CD4-positive, alpha-beta T cell treated with Interleukin-17A for 4 hours (primary cell): ENCODE measurements at regions not wholly inside any gene's neighbourhood (a gene's known extent, or its start where the extent isn't known, plus 50 kb on each side); places are given as distances from the start of the nearest gene placed in this dataset.

ENCODE experiments used
- DNase-seq: peaks from one replicate; pipeline ENCODE4 v3.0.0-alpha.2; 2020; ENCODE audit warnings: mixed read lengths

- no peak for DNase-seq
Observed at GRCh38 chr1:39085174-39085573, 59.0 kb downstream of the NDUFS5 start.

- no peak for DNase-seq
Observed at GRCh38 chr1:39086386-39086785, 60.2 kb downstream of the NDUFS5 start.

GRCh38 chr1:39086865-39087409 lies 60.8 kb downstream of the NDUFS5 start:
- no peak for DNase-seq

- no peak for DNase-seq
Observed at GRCh38 chr1:39087435-39087834, 61.3 kb downstream of the NDUFS5 start.

- DNase-seq = no peak
Observed at GRCh38 chr1:39088658-39089057, 62.5 kb downstream of the NDUFS5 start.

- no peak for DNase-seq
Observed at GRCh38 chr1:39089931-39090521, 63.9 kb downstream of the NDUFS5 start.

GRCh38 chr1:39090757-39091380 lies 64.7 kb downstream of the NDUFS5 start:
- no peak for DNase-seq

- peak; percentile 70 for DNase-seq
Observed at GRCh38 chr1:39091845-39092645, 65.9 kb downstream of the NDUFS5 start.

GRCh38 chr1:39094685-39095084 lies 68.5 kb downstream of the NDUFS5 start:
- DNase-seq = no peak

GRCh38 chr1:39098546-39099250 lies 72.5 kb downstream of the NDUFS5 start:
- peak; percentile 70 for DNase-seq

- peak; percentile 46 for DNase-seq
Observed at GRCh38 chr1:39102537-39103327, 76.6 kb downstream of the NDUFS5 start.

GRCh38 chr1:39103328-39104157 lies 77.4 kb downstream of the NDUFS5 start:
- no peak for DNase-seq

- DNase-seq = peak; percentile 14
Observed at GRCh38 chr1:39104158-39105060, 78.3 kb downstream of the NDUFS5 start.

GRCh38 chr1:39105061-39105840 lies 79.1 kb downstream of the NDUFS5 start:
- DNase-seq = peak; percentile 80

GRCh38 chr1:39105841-39106765 lies 80.0 kb downstream of the NDUFS5 start:
- DNase-seq = peak; percentile 41

GRCh38 chr1:39106801-39107327 lies 80.7 kb downstream of the NDUFS5 start:
- no peak for DNase-seq

- DNase-seq = no peak
Observed at GRCh38 chr1:39107341-39108290, 81.5 kb downstream of the NDUFS5 start.
